Activated CD8-positive, alpha-beta T cell treated with anti-CD3 and anti-CD28 coated beads for 36 hours (primary cell): ENCODE measurements at regions not wholly inside any gene's neighbourhood (a gene's known extent, or its start where the extent isn't known, plus 50 kb on each side); places are given as distances from the start of the nearest gene placed in this dataset.

Source experiments
- ATAC-seq: fragments of 200-7000 bp; cut with Tn5 transposase; one replicate; pipeline ENCODE4 v1.10.0; 2021; ENCODE audit warnings: mild to moderate bottlenecking, moderate library complexity
- CTCF ChIA-PET: fragments of 350-600 bp; sonication (Branson Sonifier 250); formaldehyde crosslinking; loops from one replicate; lab custom pipeline; 2021; ENCODE audit warnings: antibody characterized with exemption; lab: Charles Lee
- POLR2A ChIA-PET: fragments of 350-600 bp; sonication (Branson Sonifier 250); formaldehyde crosslinking; loops from one replicate; lab custom pipeline; 2021; ENCODE audit warnings: antibody characterized with exemption; lab: Charles Lee
- DNase-seq: peaks from one replicate; pipeline ENCODE4 v3.0.0-alpha.2; 2020
- H3K27ac Mint-ChIP-seq: one replicate; pipeline ENCODE4 v1.8.0; 2021; ENCODE audit warnings: mild to moderate bottlenecking, mixed read lengths
- H3K27me3 Mint-ChIP-seq: one replicate; pipeline ENCODE4 v1.8.0; 2021; ENCODE audit warnings: mixed read lengths
- H3K36me3 Mint-ChIP-seq: one replicate; pipeline ENCODE4 v1.8.0; 2021; ENCODE audit warnings: low read depth, mixed read lengths
- H3K4me1 Mint-ChIP-seq: one replicate; pipeline ENCODE4 v1.8.0; 2021; ENCODE audit warnings: low read depth, mixed read lengths
- H3K4me3 Mint-ChIP-seq: one replicate; pipeline ENCODE4 v1.8.0; 2021; ENCODE audit warnings: mild to moderate bottlenecking, moderate library complexity, mixed read lengths
- H3K9me3 Mint-ChIP-seq: one replicate; pipeline ENCODE4 v1.8.0; 2021; ENCODE audit warnings: mixed read lengths
- CTCF ChIP-seq: fragments of 200-600 bp; IDR thresholded peaks from one replicate; pipeline ENCODE4 v1.8.0; 2022; ENCODE audit warnings: antibody characterized with exemption, mild to moderate bottlenecking
- intact Hi-C: fragments of 100-400 bp; cut with micrococcal nuclease; formaldehyde crosslinking; loops from one replicate; pipeline ENCODE4 v1.10.0; 2022

- no peak overlapping the region for H3K4me3 Mint-ChIP-seq
- H3K4me1 Mint-ChIP-seq, result no peaks in the 10 kb centered on the region
- intact Hi-C loops, result no loop called here
- POLR2A ChIA-PET, result interaction anchor here (0.6 kb wide), 1 partner anchor 302 kb away, joined by 3 read pairs; no protein-coding TSS in a partner anchor
- no peaks in the 10 kb centered on the region for H3K9me3 Mint-ChIP-seq
- no peak for ATAC-seq
- no peak for TF ChIP-seq CTCF
- H3K27ac Mint-ChIP-seq, result no peak overlapping the region
- CTCF ChIA-PET, result no interaction called here
- no peaks in the 10 kb centered on the region for H3K36me3 Mint-ChIP-seq
- no peaks in the 10 kb centered on the region for H3K27me3 Mint-ChIP-seq
- no peak for DNase-seq
These were observed 126.8 kb upstream of the UBE3A start for GRCh38 chr15:25565470-25566264.

- Mint-ChIP-seq H3K27ac (no peak overlapping the region), H3K4me3 (no peak overlapping the region), H3K36me3 (no peaks in the 10 kb centered on the region), H3K27me3 (no peaks in the 10 kb centered on the region), H3K9me3 (no peaks in the 10 kb centered on the region), H3K4me1 (no peaks in the 10 kb centered on the region)
- TF ChIP-seq CTCF, result no peak
- ATAC-seq (no peak), DNase-seq (no peak)
- intact Hi-C loops, result no loop called here
- ChIA-PET POLR2A (no interaction called here), CTCF (no interaction called here)
These were observed 124.8 kb upstream of the UBE3A start for GRCh38 chr15:25563596-25563995.

- Mint-ChIP-seq H3K9me3 (peaks cover 2% of the 10 kb centered on the region), H3K4me3 (no peak overlapping the region), H3K36me3 (no peaks in the 10 kb centered on the region), H3K27ac (no peak overlapping the region), H3K4me1 (no peaks in the 10 kb centered on the region), H3K27me3 (peaks cover 3% of the 10 kb centered on the region)
- CTCF ChIA-PET, result no interaction called here
- no peak for TF ChIP-seq CTCF
- ATAC-seq (no peak), DNase-seq (no peak)
- intact Hi-C loops, result no loop called here
- POLR2A ChIA-PET, result no interaction called here
These were observed 119.1 kb upstream of the UBE3A start for GRCh38 chr15:25557926-25558325.

GRCh38 chr15:25556136-25556535 lies 117.3 kb upstream of the UBE3A start:
- Mint-ChIP-seq H3K4me1 (no peaks in the 10 kb centered on the region), H3K9me3 (peaks cover 5% of the 10 kb centered on the region), H3K36me3 (no peaks in the 10 kb centered on the region), H3K27ac (no peak overlapping the region), H3K4me3 (no peak overlapping the region), H3K27me3 (peaks cover 3% of the 10 kb centered on the region)
- ATAC-seq, result no peak
- ChIA-PET CTCF (no interaction called here), POLR2A (no interaction called here)
- TF ChIP-seq CTCF, result no peak
- intact Hi-C loops, result no loop called here
- no peak for DNase-seq

- Mint-ChIP-seq H3K27ac (no peak overlapping the region), H3K9me3 (peaks cover 5% of the 10 kb centered on the region), H3K4me1 (no peaks in the 10 kb centered on the region), H3K27me3 (peaks cover 3% of the 10 kb centered on the region), H3K4me3 (no peak overlapping the region), H3K36me3 (no peaks in the 10 kb centered on the region)
- POLR2A ChIA-PET, result interaction anchor here (0.6 kb wide), 1 partner anchor 15 kb away, joined by 5 read pairs; no protein-coding TSS in a partner anchor
- ATAC-seq, result no peak
- no peak for TF ChIP-seq CTCF
- CTCF ChIA-PET, result no interaction called here
- intact Hi-C loops, result no loop called here
- DNase-seq, result no peak
These were observed 115.8 kb upstream of the UBE3A start for GRCh38 chr15:25554640-25555039.
